Mesendoderm (in vitro differentiated cells): ENCODE measurements at regions not wholly inside any gene's neighbourhood (a gene's known extent, or its start where the extent isn't known, plus 50 kb on each side); places are given as distances from the start of the nearest gene placed in this dataset.

ENCODE experiments used
- DNase-seq: peaks from one replicate; pipeline ENCODE4 v3.0.0; 2013
- H2AK5ac ChIP-seq: 2 replicates; pipeline ENCODE4 v1.6.1; 2013; ENCODE audit warnings: low read length, inconsistent platforms
- H2BK120ac ChIP-seq: 2 replicates; pipeline ENCODE4 v1.6.1; 2013; ENCODE audit warnings: low read depth, mild to moderate bottlenecking, low read length, moderate library complexity, mixed read lengths
- H2BK15ac ChIP-seq: replicated peaks from 2 replicates; pipeline ENCODE4 v1.6.1; 2013; ENCODE audit warnings: low read depth, mild to moderate bottlenecking, moderate library complexity
- H2BK5ac ChIP-seq: 2 replicates; pipeline ENCODE4 v1.6.1; 2013; ENCODE audit warnings: low read length, inconsistent platforms
- H3K18ac ChIP-seq: 2 replicates; pipeline ENCODE4 v1.6.1; 2013; ENCODE audit warnings: mild to moderate bottlenecking, low read length, mixed read lengths
- H3K23ac ChIP-seq: one replicate; pipeline ENCODE4 v1.6.1; 2013; ENCODE audit warnings: low read length
- H3K27ac ChIP-seq: 2 replicates; pipeline ENCODE4 v1.5.1; 2013; ENCODE audit warnings: low read depth, mild to moderate bottlenecking, inconsistent platforms, low read length, moderate library complexity
- H3K27me3 ChIP-seq: 2 replicates; pipeline ENCODE4 v1.6.1; 2013; ENCODE audit warnings: low read length, control low read depth, mild to moderate bottlenecking, inconsistent platforms; ENCODE audit not compliant: insufficient read depth, poor library complexity
- H3K36me3 ChIP-seq: 2 replicates; pipeline ENCODE4 v1.6.1; 2013; ENCODE audit warnings: low read length, inconsistent platforms; ENCODE audit not compliant: control insufficient read depth, insufficient read depth
- H3K4ac ChIP-seq: one replicate; pipeline ENCODE4 v1.6.1; 2013; ENCODE audit warnings: low read depth, mild to moderate bottlenecking, low read length, moderate library complexity
- H3K4me1 ChIP-seq: 2 replicates; pipeline ENCODE4 v1.6.1; 2013; ENCODE audit warnings: low read depth, low read length, inconsistent platforms; ENCODE audit not compliant: control insufficient read depth
- H3K4me2 ChIP-seq: 2 replicates; pipeline ENCODE4 v1.6.1; 2013; ENCODE audit warnings: low read length
- H3K4me3 ChIP-seq: 2 replicates; pipeline ENCODE4 v1.5.1; 2013; ENCODE audit warnings: mild to moderate bottlenecking, low read length
- H3K56ac ChIP-seq: one replicate; pipeline ENCODE4 v1.6.1; 2013; ENCODE audit warnings: low read length
- H3K79me1 ChIP-seq: 2 replicates; pipeline ENCODE4 v1.6.1; 2013; ENCODE audit warnings: low read length, inconsistent platforms
- H3K79me2 ChIP-seq: 2 replicates; pipeline ENCODE4 v1.6.1; 2013; ENCODE audit warnings: mild to moderate bottlenecking, low read length; ENCODE audit not compliant: control insufficient read depth, insufficient read depth
- H3K9ac ChIP-seq: 2 replicates; pipeline ENCODE4 v1.6.1; 2013; ENCODE audit warnings: low read length, inconsistent platforms
- H4K5ac ChIP-seq: one replicate; pipeline ENCODE4 v1.6.1; 2013; ENCODE audit warnings: low read length
- H4K8ac ChIP-seq: one replicate; pipeline ENCODE4 v1.6.1; 2013; ENCODE audit warnings: low read depth, mild to moderate bottlenecking, control low read depth, low read length, moderate library complexity
- WGBS: extraction: QIAGEN DNeasy Blood & Tissue Kit; methylation state at CpG from one replicate; pipeline ENCODE4 v1.1.7; 2013; ENCODE audit warnings: low lambda C conversion rate, missing lambda C conversion rate; ENCODE audit not compliant: insufficient coverage; ENCODE audit errors: extremely low coverage; 5-methylcytosine and 5-hydroxymethylcytosine counted together

DNA sequence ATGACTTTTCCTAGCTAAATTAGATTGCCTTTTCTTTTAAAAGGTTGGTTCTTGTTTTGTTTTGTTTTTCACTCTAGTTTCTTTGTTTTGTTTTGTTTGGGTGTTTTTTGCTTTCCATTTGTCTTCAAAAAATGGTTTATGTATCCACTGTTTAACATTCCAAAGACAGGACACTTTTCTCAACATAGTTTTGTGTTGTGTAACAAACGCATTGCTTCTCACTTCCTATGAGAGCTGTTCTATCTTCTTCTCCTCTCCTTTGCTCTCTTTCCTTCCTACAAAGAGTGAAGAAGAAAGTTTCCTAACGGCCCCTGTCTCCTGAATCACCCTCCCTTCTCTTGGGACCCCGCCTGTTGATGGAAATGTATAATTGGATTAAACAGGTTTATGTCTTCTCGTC, 539.7 kb downstream of the ACTL7B start:
- Histone ChIP-seq H2BK5ac (no peak overlapping the region), H3K79me2 (no peaks in the 10 kb centered on the region), H3K4ac (no peak overlapping the region), H3K27me3 (no peaks in the 10 kb centered on the region), H3K4me2 (no peak overlapping the region), H2AK5ac (no peak overlapping the region), H2BK15ac (no peak overlapping the region), H3K27ac (no peak overlapping the region), H2BK120ac (no peak overlapping the region), H3K56ac (no peak overlapping the region), H4K8ac (no peak overlapping the region), H3K18ac (no peak overlapping the region), H3K9ac (no peak overlapping the region), H3K4me3 (no peak overlapping the region), H3K4me1 (no peaks in the 10 kb centered on the region), H3K36me3 (no peaks in the 10 kb centered on the region), H3K23ac (no peak overlapping the region), H4K5ac (no peak overlapping the region), H3K79me1 (no peaks in the 10 kb centered on the region)
- no CpG with 5 or more reads among the region's 4 CpGs for WGBS
- no peak for DNase-seq

GRCh38 chr9:108311745-108312144, 544.0 kb downstream of the ACTL7B start:
- Histone ChIP-seq H3K9ac (no peak overlapping the region), H2BK15ac (no peak overlapping the region), H3K4me2 (no peak overlapping the region), H3K23ac (no peak overlapping the region), H3K36me3 (no peaks in the 10 kb centered on the region), H3K4me1 (no peaks in the 10 kb centered on the region), H3K4me3 (no peak overlapping the region), H3K56ac (no peak overlapping the region), H3K18ac (no peak overlapping the region), H3K4ac (no peak overlapping the region), H4K5ac (no peak overlapping the region), H3K79me2 (no peaks in the 10 kb centered on the region), H2AK5ac (no peak overlapping the region), H3K27me3 (no peaks in the 10 kb centered on the region), H2BK5ac (no peak overlapping the region), H3K27ac (no peak overlapping the region), H3K79me1 (no peaks in the 10 kb centered on the region), H2BK120ac (no peak overlapping the region), H4K8ac (no peak overlapping the region)
- WGBS = no CpG with 5 or more reads among the region's 3 CpGs
- no peak for DNase-seq

DNA sequence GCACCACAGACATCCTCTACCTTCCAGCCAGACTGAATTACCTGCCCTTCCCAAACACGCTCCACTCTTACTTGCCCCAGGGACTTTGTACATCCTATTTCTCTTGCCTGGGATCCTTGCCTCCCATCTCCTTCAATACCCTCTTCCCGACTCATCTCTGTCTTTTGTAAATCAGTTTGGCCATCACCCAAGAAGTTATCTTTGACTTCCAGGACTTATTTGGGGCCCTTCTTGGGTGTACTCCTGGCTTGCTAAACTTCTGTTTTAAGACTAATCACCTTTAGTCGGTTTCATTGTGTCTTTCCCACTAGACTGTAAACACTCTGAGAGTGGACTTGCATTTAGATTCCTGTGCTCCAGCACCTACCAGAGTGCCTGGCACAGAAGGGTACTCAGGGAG, 545.6 kb downstream of the ACTL7B start:
- no peak overlapping the region for H3K56ac ChIP-seq
- no peak overlapping the region for H3K23ac ChIP-seq
- no peak overlapping the region for H2AK5ac ChIP-seq
- H3K18ac ChIP-seq = no peak overlapping the region
- no peaks in the 10 kb centered on the region for H3K36me3 ChIP-seq
- H2BK15ac ChIP-seq = no peak overlapping the region
- no peak overlapping the region for H4K5ac ChIP-seq
- no peak overlapping the region for H3K9ac ChIP-seq
- H3K27ac ChIP-seq = no peak overlapping the region
- H3K27me3 ChIP-seq = no peaks in the 10 kb centered on the region
- H3K4ac ChIP-seq = no peak overlapping the region
- no peak overlapping the region for H2BK120ac ChIP-seq
- no peak overlapping the region for H3K4me2 ChIP-seq
- WGBS = no CpG with 5 or more reads among the region's 3 CpGs
- no peak overlapping the region for H3K4me3 ChIP-seq
- DNase-seq = no peak
- no peaks in the 10 kb centered on the region for H3K79me2 ChIP-seq
- no peaks in the 10 kb centered on the region for H3K4me1 ChIP-seq
- no peak overlapping the region for H4K8ac ChIP-seq
- no peaks in the 10 kb centered on the region for H3K79me1 ChIP-seq
- H2BK5ac ChIP-seq = no peak overlapping the region

DNA sequence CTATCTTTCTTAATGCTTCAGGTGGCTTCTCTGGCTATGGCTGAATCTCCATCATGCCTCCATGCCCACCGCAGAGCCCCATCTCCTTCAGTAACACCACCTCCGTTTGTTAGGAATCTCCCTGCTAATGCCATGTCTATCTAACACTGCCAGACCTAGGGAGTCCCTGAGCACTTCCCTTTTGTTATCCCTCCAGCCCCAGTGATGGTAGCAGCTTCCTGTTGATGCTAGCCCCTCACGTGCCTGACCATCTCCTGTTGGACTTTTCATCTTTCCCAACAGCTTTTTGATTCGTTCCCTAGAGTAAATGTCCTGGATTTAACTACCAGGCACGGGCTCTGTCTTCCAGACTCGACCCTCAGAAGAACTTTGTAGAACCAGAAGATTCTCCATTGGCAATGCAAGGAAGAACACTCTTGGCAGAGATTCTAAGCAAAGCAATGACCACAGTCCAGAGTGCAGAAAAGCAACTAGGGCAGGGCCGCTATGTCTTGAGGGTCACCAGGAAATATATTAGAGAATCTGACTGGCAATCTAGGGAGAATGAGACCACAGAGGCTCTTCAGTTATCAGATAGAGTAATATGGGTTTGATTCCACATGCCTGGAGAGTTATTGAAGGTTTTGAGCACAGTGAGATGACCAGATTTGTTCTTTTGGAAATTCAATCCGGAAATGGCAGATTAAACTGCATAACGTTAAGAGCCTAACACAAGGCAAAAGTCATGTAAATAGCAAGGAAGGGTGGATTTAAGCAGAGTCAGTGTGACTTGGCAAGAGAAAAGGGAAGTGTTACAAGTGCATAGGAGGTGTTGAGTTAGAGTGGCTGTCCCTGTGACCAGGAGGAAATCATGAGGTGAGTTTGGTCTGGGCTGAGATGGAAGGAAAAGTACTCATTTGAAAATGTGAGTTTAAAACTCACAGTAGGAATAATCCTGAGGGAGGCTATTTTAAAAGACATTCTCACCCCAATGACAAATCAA, 555.2 kb downstream of the ACTL7B start:
- H3K4me2 ChIP-seq = no peak overlapping the region
- no peaks in the 10 kb centered on the region for H3K36me3 ChIP-seq
- DNase-seq = no peak
- no peak overlapping the region for H3K27ac ChIP-seq
- H3K9ac ChIP-seq = no peak overlapping the region
- H4K5ac ChIP-seq = no peak overlapping the region
- H3K4ac ChIP-seq = no peak overlapping the region
- H3K4me3 ChIP-seq = no peak overlapping the region
- no peak overlapping the region for H3K23ac ChIP-seq
- H3K56ac ChIP-seq = no peak overlapping the region
- no peak overlapping the region for H3K18ac ChIP-seq
- no peak overlapping the region for H2BK120ac ChIP-seq
- no peak overlapping the region for H2BK15ac ChIP-seq
- no peaks in the 10 kb centered on the region for H3K79me1 ChIP-seq
- no peaks in the 10 kb centered on the region for H3K79me2 ChIP-seq
- H3K27me3 ChIP-seq = no peaks in the 10 kb centered on the region
- H2AK5ac ChIP-seq = no peak overlapping the region
- H4K8ac ChIP-seq = no peak overlapping the region
- no peak overlapping the region for H2BK5ac ChIP-seq
- no peaks in the 10 kb centered on the region for H3K4me1 ChIP-seq
- WGBS = no CpG with 5 or more reads among the region's 9 CpGs

DNA sequence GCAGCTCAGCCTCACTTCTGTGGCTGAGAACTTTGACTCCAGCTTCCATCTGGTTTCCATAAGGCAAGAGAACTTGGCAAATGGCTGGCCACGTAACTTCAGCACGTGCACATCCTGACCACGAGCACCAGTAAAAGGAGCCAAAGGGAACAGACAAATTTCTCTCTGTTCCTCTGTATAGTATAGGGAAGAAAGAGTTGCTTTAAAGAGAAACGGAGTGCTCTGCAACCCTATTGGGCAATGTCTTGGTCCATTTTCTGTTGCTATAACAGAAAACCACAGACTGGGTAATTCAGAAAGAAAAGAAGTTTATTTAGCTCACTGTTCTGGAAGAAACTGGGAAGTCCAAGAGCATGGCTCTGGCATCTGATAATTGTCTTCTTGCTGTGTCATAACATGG, 558.7 kb downstream of the ACTL7B start:
- H3K56ac ChIP-seq = no peak overlapping the region
- H3K27ac ChIP-seq = no peak overlapping the region
- no peak overlapping the region for H4K5ac ChIP-seq
- no peak overlapping the region for H3K4me3 ChIP-seq
- no peak overlapping the region for H2AK5ac ChIP-seq
- H3K9ac ChIP-seq = no peak overlapping the region
- no peaks in the 10 kb centered on the region for H3K36me3 ChIP-seq
- no CpG with 5 or more reads among the region's 4 CpGs for WGBS
- no peaks in the 10 kb centered on the region for H3K4me1 ChIP-seq
- no peaks in the 10 kb centered on the region for H3K79me2 ChIP-seq
- DNase-seq = no peak
- H2BK15ac ChIP-seq = no peak overlapping the region
- H2BK120ac ChIP-seq = no peak overlapping the region
- H3K18ac ChIP-seq = no peak overlapping the region
- no peak overlapping the region for H4K8ac ChIP-seq
- H3K27me3 ChIP-seq = no peaks in the 10 kb centered on the region
- no peaks in the 10 kb centered on the region for H3K79me1 ChIP-seq
- no peak overlapping the region for H2BK5ac ChIP-seq
- no peak overlapping the region for H3K4ac ChIP-seq
- no peak overlapping the region for H3K4me2 ChIP-seq
- H3K23ac ChIP-seq = no peak overlapping the region

DNA sequence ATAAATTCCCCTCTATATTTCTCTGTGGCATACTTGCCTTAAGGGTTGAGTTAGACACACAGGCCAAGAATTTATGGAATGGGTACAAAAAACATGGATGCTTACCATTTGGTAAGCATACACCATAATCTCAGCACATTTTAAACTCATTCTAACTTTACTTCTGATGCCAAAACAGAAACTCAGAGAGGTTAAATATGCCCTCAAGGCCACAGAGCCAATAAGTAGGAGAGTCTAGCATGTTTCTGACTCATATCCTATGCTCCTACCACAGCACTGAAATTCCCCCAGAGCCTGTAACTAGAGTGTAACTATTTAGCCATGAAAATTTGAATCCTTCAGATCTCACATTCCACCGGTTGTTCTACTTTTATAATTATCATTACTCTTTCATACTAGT, 559.7 kb downstream of the ACTL7B start:
- no peaks in the 10 kb centered on the region for H3K27me3 ChIP-seq
- no peak overlapping the region for H3K4me3 ChIP-seq
- whole genome bisulfite sequencing = no CpG with 5 or more reads among the region's 1 CpG
- no peak overlapping the region for H4K5ac ChIP-seq
- no peaks in the 10 kb centered on the region for H3K4me1 ChIP-seq
- no peak overlapping the region for H3K4ac ChIP-seq
- no peak overlapping the region for H2BK120ac ChIP-seq
- no peak overlapping the region for H3K18ac ChIP-seq
- H3K9ac ChIP-seq = no peak overlapping the region
- no peak for DNase-seq
- H3K56ac ChIP-seq = no peak overlapping the region
- no peak overlapping the region for H4K8ac ChIP-seq
- H2BK5ac ChIP-seq = no peak overlapping the region
- H2AK5ac ChIP-seq = no peak overlapping the region
- no peaks in the 10 kb centered on the region for H3K79me2 ChIP-seq
- no peak overlapping the region for H3K23ac ChIP-seq
- no peaks in the 10 kb centered on the region for H3K36me3 ChIP-seq
- H2BK15ac ChIP-seq = no peak overlapping the region
- no peak overlapping the region for H3K4me2 ChIP-seq
- H3K79me1 ChIP-seq = no peaks in the 10 kb centered on the region
- no peak overlapping the region for H3K27ac ChIP-seq
